ENCODE measurements at regions not wholly inside any gene's neighbourhood (a gene's known extent, or its start where the extent isn't known, plus 50 kb on each side); places are given as distances from the start of the nearest gene placed in this dataset.

DNA sequence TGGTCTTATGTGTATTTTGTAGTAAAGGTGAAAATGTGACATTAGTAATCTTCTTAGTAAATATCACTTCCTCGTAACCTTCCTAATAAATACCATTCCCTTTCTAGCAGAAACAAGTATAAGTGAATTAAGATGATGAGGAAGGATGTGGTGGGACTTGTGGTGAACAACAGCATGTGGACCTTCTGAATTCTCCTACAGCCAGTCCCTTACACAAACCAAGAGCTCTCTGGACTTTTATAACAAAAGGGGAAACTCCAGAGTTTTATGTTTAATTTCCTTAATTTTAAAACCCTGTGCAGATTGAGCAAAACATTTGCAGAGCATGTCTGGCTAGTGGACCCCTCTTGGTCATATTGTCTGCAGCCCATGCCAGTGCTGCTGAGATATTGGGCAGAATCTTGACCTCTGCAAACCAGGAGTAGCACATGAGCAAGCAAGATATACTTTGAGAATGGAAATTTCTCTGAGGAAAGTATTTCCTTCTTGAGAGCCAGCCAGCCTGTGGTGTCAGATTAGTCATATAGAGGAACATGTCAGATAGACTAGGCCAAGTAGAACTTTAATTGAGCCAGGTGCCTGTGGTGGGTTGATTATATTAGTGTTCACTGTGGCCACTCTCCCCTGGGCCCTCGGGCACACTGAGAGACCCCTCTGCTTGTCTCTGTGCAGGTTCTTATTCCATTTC lies 328.2 kb downstream of the DKK2 start (continued):
- no peak for TF ChIP-seq ZBTB5 (IDR thresholded peaks at IDR 0.05)
- no peak for TF ChIP-seq JUND (IDR thresholded peaks at IDR 0.05; ENCODE audit: borderline replicate concordance, low read depth, low read length)
- no peak for TF ChIP-seq JUND (tag; IDR thresholded peaks at IDR 0.05; ENCODE audit: borderline replicate concordance, low read depth, low read length)
- no peak for TF ChIP-seq ZNF274 (IDR thresholded peaks at IDR 0.05; ENCODE audit: borderline replicate concordance, low read depth, low read length)

DNA sequence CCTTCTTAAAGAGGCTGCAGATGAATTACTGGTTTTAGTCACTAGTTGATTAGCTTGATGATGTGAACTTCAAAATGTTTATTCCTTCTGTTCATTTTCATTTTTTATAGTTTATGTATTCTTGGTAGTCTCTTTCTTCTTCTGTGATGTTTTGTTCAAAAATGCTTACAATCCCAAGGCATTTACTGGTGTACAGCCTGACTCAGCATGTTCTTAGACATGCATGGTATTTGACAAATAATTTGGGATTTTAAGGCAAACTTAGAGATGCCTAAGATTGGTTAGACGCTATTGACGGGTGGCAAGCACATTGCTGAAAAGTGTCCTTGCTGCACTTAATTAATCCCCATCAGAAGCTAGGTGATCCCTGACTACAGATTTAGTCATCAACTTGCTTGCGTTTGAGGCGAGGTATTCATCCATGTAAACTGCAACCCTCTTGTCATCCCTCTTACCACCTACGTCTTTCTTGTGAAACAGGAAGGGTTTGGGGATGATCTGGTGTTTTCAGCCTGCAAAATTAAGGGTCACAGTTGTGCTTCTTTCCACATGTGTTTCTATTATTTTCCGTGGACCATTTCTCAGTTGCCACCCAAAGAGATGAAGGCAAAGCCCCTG lies 331.8 kb downstream of the DKK2 start:
- ATAC-seq, result no peak
- under 1% methylated on average over 6 of the region's 6 CpGs for WGBS (ENCODE audit: insufficient coverage, low coverage, missing lambda C conversion rate)
- TF ChIP-seq, protein P1, sequence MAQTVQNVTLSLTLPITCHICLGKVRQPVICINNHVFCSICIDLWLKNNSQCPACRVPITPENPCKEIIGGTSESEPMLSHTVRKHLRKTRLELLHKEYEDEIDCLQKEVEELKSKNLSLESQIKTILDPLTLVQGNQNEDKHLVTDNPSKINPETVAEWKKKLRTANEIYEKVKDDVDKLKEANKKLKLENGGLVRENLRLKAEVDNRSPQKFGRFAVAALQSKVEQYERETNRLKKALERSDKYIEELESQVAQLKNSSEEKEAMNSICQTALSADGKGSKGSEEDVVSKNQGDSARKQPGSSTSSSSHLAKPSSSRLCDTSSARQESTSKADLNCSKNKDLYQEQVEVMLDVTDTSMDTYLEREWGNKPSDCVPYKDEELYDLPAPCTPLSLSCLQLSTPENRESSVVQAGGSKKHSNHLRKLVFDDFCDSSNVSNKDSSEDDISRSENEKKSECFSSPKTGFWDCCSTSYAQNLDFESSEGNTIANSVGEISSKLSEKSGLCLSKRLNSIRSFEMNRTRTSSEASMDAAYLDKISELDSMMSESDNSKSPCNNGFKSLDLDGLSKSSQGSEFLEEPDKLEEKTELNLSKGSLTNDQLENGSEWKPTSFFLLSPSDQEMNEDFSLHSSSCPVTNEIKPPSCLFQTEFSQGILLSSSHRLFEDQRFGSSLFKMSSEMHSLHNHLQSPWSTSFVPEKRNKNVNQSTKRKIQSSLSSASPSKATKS (CRISPR knock-in tag; IDR thresholded peaks at IDR 0.05), result no peak
- TF ChIP-seq SMARCA5 (IDR thresholded peaks at IDR 0.05) (no peak), BHLHE40 (IDR thresholded peaks at IDR 0.05; ENCODE audit: low read length) (no peak), E2F5 (CRISPR knock-in tag; IDR thresholded peaks at IDR 0.05) (no peak), ZNF165 (CRISPR knock-in tag; IDR thresholded peaks at IDR 0.05; ENCODE audit: borderline replicate concordance) (no peak), ZNF217 (CRISPR knock-in tag; IDR thresholded peaks at IDR 0.05) (no peak), NFIX (CRISPR knock-in tag; IDR thresholded peaks at IDR 0.05; ENCODE audit: low read depth) (no peak), ZNF347 (CRISPR knock-in tag; IDR thresholded peaks at IDR 0.05; ENCODE audit: low read depth) (no peak), ZNF511 (CRISPR knock-in tag; IDR thresholded peaks at IDR 0.05) (no peak)

More for the DNA sequence above, 331.8 kb downstream of the DKK2 start:
- Histone ChIP-seq H3K4me3 (no peak overlapping the region), H3K79me2 (ENCODE audit: control insufficient read depth, insufficient read depth, low read length) (no peaks in the 10 kb centered on the region), H3K9me1 (ENCODE audit: control insufficient read depth, insufficient read depth, low read length) (no peaks in the 10 kb centered on the region), H3K27me3 (ENCODE audit: control insufficient read depth in 2 of 2, insufficient read depth in 2 of 2, low read length in 2 of 2) (no peaks in the 10 kb centered on the region), H3K9ac (ENCODE audit: insufficient read depth in 1 of 2, low read depth in 2 of 2, low read length in 2 of 2) (no peak overlapping the region), H4K20me1 (replicated peaks; ENCODE audit: control insufficient read depth, insufficient read depth, low read length) (no peaks in the 10 kb centered on the region), H3K36me3 (ENCODE audit: control insufficient read depth, insufficient read depth, low read length) (no peaks in the 10 kb centered on the region), H2AFZ (ENCODE audit: low read depth, low read length) (no peak overlapping the region), H3K27ac (ENCODE audit: extremely low read depth, low read depth, low read length) (no peak overlapping the region), H3K4me2 (ENCODE audit: insufficient read depth, low read length) (no peak overlapping the region), H3K9me3 (replicated peaks; ENCODE audit: control insufficient read depth, insufficient read depth, low read depth, low read length) (no peaks in the 10 kb centered on the region; the same call in 1 of the 2 replicates), H3K4me1 (replicated peaks in 1 of 2; ENCODE audit: control insufficient read depth in 2 of 2, insufficient read depth in 2 of 2, low read length in 2 of 2) (no peaks in the 10 kb centered on the region)
- intact Hi-C loops (cut with micrococcal nuclease) (no loop called here), in situ Hi-C loops (cut with MboI) (no loop called here)
- CTCF ChIA-PET (ENCODE audit: low intra/inter-chr PET ratio), result no interaction called here
- DNase-seq (ENCODE audit: extremely low read depth in 1 of 4, low spot score in 3 of 4) (no peak), FAIRE-seq (no peak)
- POLR2A ChIA-PET, result no interaction called here
- no TSS peak for BruUV-seq (replicated peaks)
